Activated B cell treated with CpG ODN at 0.5 μM for 24 hours (primary cell): ENCODE measurements at regions not wholly inside any gene's neighbourhood (a gene's known extent, or its start where the extent isn't known, plus 50 kb on each side); places are given as distances from the start of the nearest gene placed in this dataset.
"Not testable (repeated sequence)": the region's sequence is repeated elsewhere in the genome, so short reads cannot be mapped to it uniquely, and the experiment has no call there.

ENCODE experiments used
- ATAC-seq: fragments of 200-7000 bp; cut with Tn5 transposase; one replicate; pipeline ENCODE4 v1.10.0; 2021; ENCODE audit warnings: low read depth, mild to moderate bottlenecking, moderate library complexity
- CTCF ChIA-PET: fragments of 350-600 bp; sonication (Branson Sonifier 250); formaldehyde crosslinking; loops from one replicate; lab custom pipeline; 2021; ENCODE audit warnings: antibody characterized with exemption; lab: Charles Lee
- POLR2A ChIA-PET: fragments of 350-600 bp; sonication (Branson Sonifier 250); formaldehyde crosslinking; loops from one replicate; lab custom pipeline; 2021; ENCODE audit warnings: antibody characterized with exemption; lab: Charles Lee
- DNase-seq: peaks from one replicate; pipeline ENCODE4 v3.0.0; 2022
- H3K27ac Mint-ChIP-seq: one replicate; pipeline ENCODE4 v1.8.0; 2020; ENCODE audit warnings: mixed read lengths
- H3K27me3 Mint-ChIP-seq: one replicate; pipeline ENCODE4 v1.8.0; 2021; ENCODE audit warnings: mixed read lengths
- H3K36me3 Mint-ChIP-seq: one replicate; pipeline ENCODE4 v1.8.0; 2021; ENCODE audit warnings: low read depth, mixed read lengths
- H3K4me1 Mint-ChIP-seq: one replicate; pipeline ENCODE4 v1.8.0; 2021; ENCODE audit warnings: mixed read lengths
- H3K4me3 Mint-ChIP-seq: one replicate; pipeline ENCODE4 v1.8.0; 2020; ENCODE audit warnings: mild to moderate bottlenecking, mixed read lengths
- H3K9me3 Mint-ChIP-seq: one replicate; pipeline ENCODE4 v1.8.0; 2020; ENCODE audit warnings: mixed read lengths
- intact Hi-C: fragments of 100-400 bp; cut with micrococcal nuclease; formaldehyde crosslinking; loops from one replicate; pipeline ENCODE4 v1.15.1; 2024
- TF ChIP-seq, protein P1 (sequence below): fragments of 200-600 bp; IDR thresholded peaks from one replicate; pipeline ENCODE4 v1.8.0; 2022; ENCODE audit warnings: antibody characterized with exemption, mild to moderate bottlenecking

GRCh38 chr4:162837241-162837640 is 329.4 kb downstream of the NAF1 start:
- intact Hi-C loops, result no loop called here
- no peak overlapping the region for H3K4me3 Mint-ChIP-seq
- ChIA-PET POLR2A (no interaction called here), CTCF (no interaction called here)
- H3K36me3 Mint-ChIP-seq, result no peaks in the 10 kb centered on the region
- no peaks in the 10 kb centered on the region for H3K27me3 Mint-ChIP-seq
- ATAC-seq (no peak), DNase-seq (no peak)
- H3K9me3 Mint-ChIP-seq, result no peaks in the 10 kb centered on the region
- TF ChIP-seq, protein P1, sequence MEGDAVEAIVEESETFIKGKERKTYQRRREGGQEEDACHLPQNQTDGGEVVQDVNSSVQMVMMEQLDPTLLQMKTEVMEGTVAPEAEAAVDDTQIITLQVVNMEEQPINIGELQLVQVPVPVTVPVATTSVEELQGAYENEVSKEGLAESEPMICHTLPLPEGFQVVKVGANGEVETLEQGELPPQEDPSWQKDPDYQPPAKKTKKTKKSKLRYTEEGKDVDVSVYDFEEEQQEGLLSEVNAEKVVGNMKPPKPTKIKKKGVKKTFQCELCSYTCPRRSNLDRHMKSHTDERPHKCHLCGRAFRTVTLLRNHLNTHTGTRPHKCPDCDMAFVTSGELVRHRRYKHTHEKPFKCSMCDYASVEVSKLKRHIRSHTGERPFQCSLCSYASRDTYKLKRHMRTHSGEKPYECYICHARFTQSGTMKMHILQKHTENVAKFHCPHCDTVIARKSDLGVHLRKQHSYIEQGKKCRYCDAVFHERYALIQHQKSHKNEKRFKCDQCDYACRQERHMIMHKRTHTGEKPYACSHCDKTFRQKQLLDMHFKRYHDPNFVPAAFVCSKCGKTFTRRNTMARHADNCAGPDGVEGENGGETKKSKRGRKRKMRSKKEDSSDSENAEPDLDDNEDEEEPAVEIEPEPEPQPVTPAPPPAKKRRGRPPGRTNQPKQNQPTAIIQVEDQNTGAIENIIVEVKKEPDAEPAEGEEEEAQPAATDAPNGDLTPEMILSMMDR, result no peak
- no peak overlapping the region for H3K27ac Mint-ChIP-seq
- no peaks in the 10 kb centered on the region for H3K4me1 Mint-ChIP-seq

DNA sequence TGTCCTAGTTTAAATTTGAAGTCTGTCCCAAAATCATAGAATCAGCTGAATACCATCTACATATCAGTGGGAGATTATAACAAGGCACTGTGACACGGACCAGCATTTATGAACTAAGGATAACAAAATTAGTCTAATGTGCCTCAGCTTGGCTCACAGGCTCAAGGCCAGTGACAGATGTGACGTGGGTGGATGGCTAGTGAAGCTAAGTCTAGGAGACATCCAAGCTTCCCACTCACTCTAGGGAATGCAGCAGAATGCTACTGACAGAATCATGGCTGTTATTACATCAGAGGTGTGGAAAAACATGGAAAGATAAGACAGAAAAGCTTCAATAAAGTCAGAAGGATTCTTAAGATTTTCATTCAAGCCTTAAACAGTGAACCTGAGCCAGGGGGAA is 329.9 kb downstream of the NAF1 start:
- ATAC-seq (no peak), DNase-seq (no peak)
- H3K36me3 Mint-ChIP-seq, result no peaks in the 10 kb centered on the region
- H3K9me3 Mint-ChIP-seq, result no peaks in the 10 kb centered on the region
- TF ChIP-seq, protein P1, result no peak
- intact Hi-C loops, result no loop called here
- H3K27ac Mint-ChIP-seq, result no peak overlapping the region
- no peaks in the 10 kb centered on the region for H3K4me1 Mint-ChIP-seq
- POLR2A ChIA-PET, result no interaction called here
- no peaks in the 10 kb centered on the region for H3K27me3 Mint-ChIP-seq
- CTCF ChIA-PET, result interaction anchor here (1.2 kb wide), 1 partner anchor 8 kb away, joined by 4 read pairs; no protein-coding TSS in a partner anchor
- H3K4me3 Mint-ChIP-seq, result no peak overlapping the region

GRCh38 chr4:162836258-162836657 is 330.4 kb downstream of the NAF1 start:
- CTCF ChIA-PET, result interaction anchor here (1.2 kb wide), 1 partner anchor 9 kb away, joined by 4 read pairs; no protein-coding TSS in a partner anchor
- POLR2A ChIA-PET, result interaction anchor here (0.6 kb wide), 1 partner anchor 167 kb away, joined by 3 read pairs; no protein-coding TSS in a partner anchor

GRCh38 chr4:162830899-162831298 is 335.8 kb downstream of the NAF1 start:
- Mint-ChIP-seq H3K4me1 (no peaks in the 10 kb centered on the region), H3K27me3 (no peaks in the 10 kb centered on the region), H3K4me3 (no peak overlapping the region), H3K9me3 (no peaks in the 10 kb centered on the region), H3K27ac (no peak overlapping the region), H3K36me3 (no peaks in the 10 kb centered on the region)
- ATAC-seq, result no peak
- POLR2A ChIA-PET, result no interaction called here
- intact Hi-C loops, result no loop called here
- TF ChIP-seq, protein P1, result no peak
- no peak for DNase-seq
- CTCF ChIA-PET, result no interaction called here

More at GRCh38 chr4:162836258-162836657, 330.4 kb downstream of the NAF1 start:
- H3K27ac Mint-ChIP-seq, H3K4me1 Mint-ChIP-seq, ATAC-seq, H3K4me3 Mint-ChIP-seq, H3K36me3 Mint-ChIP-seq, intact Hi-C loops, H3K9me3 Mint-ChIP-seq, H3K27me3 Mint-ChIP-seq, DNase-seq: not testable (repeated sequence)

- H3K27me3 Mint-ChIP-seq, POLR2A ChIA-PET, intact Hi-C loops, H3K36me3 Mint-ChIP-seq, CTCF ChIA-PET, H3K4me3 Mint-ChIP-seq, ATAC-seq, DNase-seq, H3K27ac Mint-ChIP-seq, H3K4me1 Mint-ChIP-seq: not testable (repeated sequence)
- H3K9me3 Mint-ChIP-seq, result peaks cover 16% of the 10 kb centered on the region
Observed at GRCh38 chr4:162817374-162817773, 349.3 kb downstream of the NAF1 start.

- Mint-ChIP-seq H3K4me3 (no peak overlapping the region), H3K4me1 (no peaks in the 10 kb centered on the region), H3K9me3 (peaks cover 2% of the 10 kb centered on the region), H3K27ac (no peak overlapping the region), H3K36me3 (no peaks in the 10 kb centered on the region), H3K27me3 (peaks cover 2% of the 10 kb centered on the region)
- TF ChIP-seq, protein P1, result no peak
- ATAC-seq (no peak), DNase-seq (no peak)
- ChIA-PET CTCF (no interaction called here), POLR2A (no interaction called here)
- intact Hi-C loops, result no loop called here
Observed at GRCh38 chr4:162804351-162804924, 362.3 kb downstream of the NAF1 start.
